Esophagus squamous epithelium (tissue), 5 donors: ENCODE measurements at regions not wholly inside any gene's neighbourhood (a gene's known extent, or its start where the extent isn't known, plus 50 kb on each side); places are given as distances from the start of the nearest gene placed in this dataset.

ENCODE experiments used
- DNase-seq: peaks from one replicate; lab custom pipeline; 2025; lab: John Stamatoyannopoulos, UW
- H3K27ac ChIP-seq, 4 donors: fragments of 200-600 bp; sonication (generic); one replicate each; pipeline ENCODE4 v1.5.1; 2016 to 2019; ENCODE audit warnings: mild to moderate bottlenecking in 1 of 4
- H3K27me3 ChIP-seq, 4 donors: fragments of 200-600 bp; sonication (generic); 1 replicate in 3 of 4; 2 replicates in 1 of 4; pipeline versions ENCODE4 v1.5.1 to v1.6.0; 2017 to 2021; ENCODE audit warnings: antibody characterized with exemption in 1 of 4
- H3K36me3 ChIP-seq, 3 donors: fragments of 200-600 bp; sonication (generic); one replicate each; pipeline ENCODE4 v1.5.1; 2016 to 2019
- H3K4me1 ChIP-seq, 3 donors: fragments of 200-600 bp; sonication (generic); one replicate each; pipeline ENCODE4 v1.5.1; 2017 to 2019
- H3K4me3 ChIP-seq, 4 donors: fragments of 200-600 bp; sonication (generic); 1 replicate in 3 of 4; 2 replicates in 1 of 4; pipeline ENCODE4 v1.5.1; 2016 to 2019; ENCODE audit warnings: mild to moderate bottlenecking in 2 of 4, moderate library complexity in 1 of 4
- H3K9me3 ChIP-seq, 3 donors: fragments of 200-600 bp; sonication (generic); one replicate each; pipeline ENCODE4 v1.5.1; 2016 to 2019
- CTCF ChIP-seq, 6 experiments: fragments of 450-650 bp in 4 of 6; fragments of 200-600 bp in 2 of 6; sonication (generic) in 2 of 6; IDR thresholded peaks; one replicate each; pipeline ENCODE4 v1.5.1; 2016 to 2019; ENCODE audit warnings: antibody characterized with exemption in 6 of 6, mild to moderate bottlenecking in 4 of 6, moderate library complexity in 4 of 6
- POLR2A ChIP-seq, 4 donors: fragments of 450-650 bp; IDR thresholded peaks; one replicate each; pipeline ENCODE4 v1.6.1; 2017; ENCODE audit warnings: antibody characterized with exemption in 4 of 4, mild to moderate bottlenecking in 4 of 4, moderate library complexity in 3 of 4
- WGBS, 2 donors: methylation state at CpG; one replicate each; pipeline ENCODE4 v1.1.5; 2018; 5-methylcytosine and 5-hydroxymethylcytosine counted together
- intact Hi-C: fragments of 100-400 bp; cut with DNase I; formaldehyde crosslinking; loops from one replicate; pipeline ENCODE4 v1.15.0; 2022
- donor health status: DM: yes; HTN: yes; CAD: no.

GRCh38 chr4:1495416-1496115 lies 89.3 kb upstream of the NKX1-1 start:
- H3K36me3 ChIP-seq, result no peaks in the 10 kb centered on the region
- peaks cover 0 to 62% (median 0%) of the 10 kb centered on the region in 4 donors for H3K27me3 ChIP-seq
- WGBS, 2 donors, result 70 to 76% methylated on average over 4 to 6 of the region's 34 CpGs
- H3K4me1 ChIP-seq, result no peaks in the 10 kb centered on the region
- no peak for DNase-seq
- H3K9me3 ChIP-seq, result no peaks in the 10 kb centered on the region
- H3K4me3 ChIP-seq, result no peak overlapping the region
- TF ChIP-seq CTCF (IDR thresholded peaks at IDR 0.05) (no peak), POLR2A (IDR thresholded peaks at IDR 0.05) (no peak)
- intact Hi-C loops, result no loop called here
- no peak overlapping the region for H3K27ac ChIP-seq

DNA sequence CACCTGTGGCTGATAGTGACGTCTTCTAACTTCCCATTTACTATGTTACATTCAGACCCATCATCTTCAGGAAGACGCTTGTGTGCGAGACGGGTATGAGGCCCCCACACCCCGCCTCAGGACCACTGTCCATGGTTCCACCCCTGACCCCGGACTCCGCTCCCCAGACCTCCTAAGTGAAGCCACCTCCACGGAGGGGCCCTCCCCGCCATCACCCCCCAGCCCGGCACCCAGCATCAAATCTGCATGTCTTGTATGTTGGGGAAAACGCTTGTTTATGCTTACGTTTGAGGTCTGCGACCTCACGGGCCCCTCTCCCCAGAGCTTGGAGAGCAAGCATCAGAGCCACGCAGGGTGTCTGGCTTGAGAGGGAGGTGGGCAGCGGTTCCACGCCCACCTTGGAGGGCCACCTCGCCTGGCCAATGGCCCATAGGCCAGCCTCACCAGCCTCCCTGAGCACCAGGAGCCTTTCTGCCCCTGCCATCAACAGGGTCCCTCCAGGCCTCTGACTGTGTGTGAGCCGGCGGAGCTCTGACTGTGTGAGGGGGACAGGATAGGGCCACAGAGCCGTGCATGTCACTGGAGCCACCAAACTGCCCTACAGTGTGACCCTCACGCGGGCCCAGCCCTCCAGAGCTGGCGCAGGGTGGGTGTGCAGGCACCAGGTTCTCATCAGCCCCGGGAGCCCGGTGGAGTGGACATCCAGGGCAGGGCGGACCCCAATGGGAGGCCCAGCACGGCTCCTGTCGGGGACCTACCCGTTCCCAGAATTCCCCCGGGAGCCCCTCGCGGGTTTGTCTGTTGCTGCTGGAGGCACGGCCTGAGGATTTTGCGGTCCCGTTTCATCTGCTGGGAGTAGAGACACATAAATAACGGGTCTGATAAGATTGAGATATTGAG lies 88.4 kb upstream of the NKX1-1 start:
- H3K4me1 ChIP-seq, result no peaks in the 10 kb centered on the region
- no peak overlapping the region for H3K4me3 ChIP-seq
- WGBS, 2 donors, result 62 to 76% methylated on average over 14 to 15 of the region's 37 CpGs
- H3K36me3 ChIP-seq, result no peaks in the 10 kb centered on the region
- intact Hi-C loops, result no loop called here
- H3K27ac ChIP-seq, result no peak overlapping the region
- peaks cover 0 to 64% (median 0%) of the 10 kb centered on the region in 4 donors for H3K27me3 ChIP-seq
- TF ChIP-seq POLR2A (IDR thresholded peaks at IDR 0.05) (no peak), CTCF (IDR thresholded peaks at IDR 0.05) (no peak)
- H3K9me3 ChIP-seq, result no peaks in the 10 kb centered on the region
- no peak for DNase-seq

- intact Hi-C loops, result no loop called here
- Histone ChIP-seq H3K36me3 (no peaks in the 10 kb centered on the region), H3K9me3 (no peaks in the 10 kb centered on the region), H3K27me3 (peaks cover 0 to 74% (median 0%) of the 10 kb centered on the region in 4 donors), H3K4me1 (no peaks in the 10 kb centered on the region), H3K4me3 (no peak overlapping the region), H3K27ac (no peak overlapping the region)
- 72 to 73% methylated on average over 16 to 22 of the region's 28 CpGs for WGBS, 2 donors
- TF ChIP-seq POLR2A (IDR thresholded peaks at IDR 0.05) (no peak), CTCF (IDR thresholded peaks at IDR 0.05) (no peak)
- no peak for DNase-seq
Measured at GRCh38 chr4:1493540-1494287, 87.5 kb upstream of the NKX1-1 start.

- intact Hi-C loops, result no loop called here
- H3K4me1 ChIP-seq, result no peaks in the 10 kb centered on the region
- no peak for DNase-seq
- peaks cover 0 to 81% (median 0%) of the 10 kb centered on the region in 4 donors for H3K27me3 ChIP-seq
- no peak overlapping the region for H3K27ac ChIP-seq
- 45 to 49% methylated on average over 5 to 11 of the region's 46 CpGs for WGBS, 2 donors
- H3K36me3 ChIP-seq, result no peaks in the 10 kb centered on the region
- H3K4me3 ChIP-seq, result no peak overlapping the region
- no peaks in the 10 kb centered on the region for H3K9me3 ChIP-seq
- no peak for TF ChIP-seq CTCF (IDR thresholded peaks at IDR 0.05)
Measured at GRCh38 chr4:1492651-1493539, 86.7 kb upstream of the NKX1-1 start.
